GM19324 (cell line): ENCODE measurements at regions not wholly inside any gene's neighbourhood (a gene's known extent, or its start where the extent isn't known, plus 50 kb on each side); places are given as distances from the start of the nearest gene placed in this dataset.

Experiments
- ATAC-seq: cut with Tn5 transposase; IDR thresholded peaks from one replicate; pipeline ENCODE4 v1.9.1; 2021; ENCODE audit warnings: mild to moderate bottlenecking, moderate library complexity; ENCODE audit not compliant: unreplicated experiment, low FRiP score

- no peak for ATAC-seq
These were observed 423.9 kb downstream of the PABPC4L start for GRCh38 chr4:133777661-133778060.

- no peak for ATAC-seq
These were observed 424.6 kb downstream of the PABPC4L start for GRCh38 chr4:133776961-133777360.

- no peak for ATAC-seq
These were observed 425.1 kb downstream of the PABPC4L start for GRCh38 chr4:133776503-133776902.

- ATAC-seq: no peak
These were observed 425.7 kb downstream of the PABPC4L start for GRCh38 chr4:133775881-133776280.

GRCh38 chr4:133775469-133775868 is 426.1 kb downstream of the PABPC4L start:
- ATAC-seq: no peak

- ATAC-seq: no peak
These were observed 442.2 kb downstream of the PABPC4L start for GRCh38 chr4:133759428-133759827.

- ATAC-seq: no peak
These were observed 459.8 kb downstream of the PABPC4L start for GRCh38 chr4:133741766-133742165.

GRCh38 chr4:133720001-133720400 is 481.6 kb downstream of the PABPC4L start:
- no peak for ATAC-seq

GRCh38 chr4:133719098-133719497 is 482.5 kb downstream of the PABPC4L start:
- no peak for ATAC-seq

- ATAC-seq: no peak
These were observed 487.4 kb downstream of the PABPC4L start for GRCh38 chr4:133714211-133714610.

- no peak for ATAC-seq
These were observed 488.2 kb downstream of the PABPC4L start for GRCh38 chr4:133713340-133713739.

- ATAC-seq: no peak
These were observed 489.8 kb downstream of the PABPC4L start for GRCh38 chr4:133711817-133712216.

- no peak for ATAC-seq
These were observed 507.2 kb downstream of the PABPC4L start for GRCh38 chr4:133694416-133694815.

GRCh38 chr4:133683967-133684366 is 517.6 kb downstream of the PABPC4L start:
- ATAC-seq: no peak

- no peak for ATAC-seq
These were observed 519.2 kb downstream of the PCDH10 start for GRCh38 chr4:133668061-133668851.

GRCh38 chr4:133647206-133647605 is 498.1 kb downstream of the PCDH10 start:
- no peak for ATAC-seq

GRCh38 chr4:133641191-133641590 is 492.1 kb downstream of the PCDH10 start:
- ATAC-seq: no peak

- no peak for ATAC-seq
These were observed 489.7 kb downstream of the PCDH10 start for GRCh38 chr4:133638751-133639150.

- ATAC-seq: no peak
These were observed 488.1 kb downstream of the PCDH10 start for GRCh38 chr4:133637161-133637560.

- ATAC-seq: no peak
These were observed 475.6 kb downstream of the PCDH10 start for GRCh38 chr4:133624744-133625143.

GRCh38 chr4:133623847-133624246 is 474.8 kb downstream of the PCDH10 start:
- no peak for ATAC-seq

- no peak for ATAC-seq
These were observed 472.5 kb downstream of the PCDH10 start for GRCh38 chr4:133621628-133622027.

GRCh38 chr4:133620555-133620954 is 471.5 kb downstream of the PCDH10 start:
- no peak for ATAC-seq
